Activated CD8-positive, alpha-beta memory T cell treated with anti-CD3 and anti-CD28 coated beads for 36 hours (primary cell): ENCODE measurements at regions not wholly inside any gene's neighbourhood (a gene's known extent, or its start where the extent isn't known, plus 50 kb on each side); places are given as distances from the start of the nearest gene placed in this dataset.

Experiments used
- CTCF ChIA-PET: fragments of 350-600 bp; sonication (Branson Sonifier 250); formaldehyde crosslinking; loops from one replicate; lab custom pipeline; 2021; ENCODE audit warnings: antibody characterized with exemption; lab: Charles Lee
- POLR2A ChIA-PET: fragments of 350-600 bp; sonication (Branson Sonifier 250); formaldehyde crosslinking; loops from one replicate; lab custom pipeline; 2021; ENCODE audit warnings: antibody characterized with exemption; lab: Charles Lee

DNA sequence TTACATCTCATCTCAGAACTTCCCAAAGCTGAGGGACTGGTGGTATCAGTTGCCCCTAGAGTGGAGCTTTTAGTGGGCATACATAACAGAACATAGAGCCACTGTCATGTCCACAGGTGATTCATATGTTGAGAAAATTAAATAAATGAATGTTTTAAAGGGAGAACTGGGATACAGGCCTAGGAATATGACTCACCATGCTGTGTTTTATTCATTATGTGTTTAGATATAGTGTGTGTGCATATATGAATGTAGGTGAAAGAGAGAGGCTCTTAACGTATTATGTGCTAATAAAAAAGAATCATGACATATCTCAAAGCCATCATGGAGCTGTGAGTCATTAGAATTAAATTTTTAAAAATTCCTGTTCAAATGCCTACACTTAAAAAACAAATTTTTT lies 332.2 kb upstream of the RSPO3 start:
- POLR2A ChIA-PET: no interaction called here
- CTCF ChIA-PET: no interaction called here

GRCh38 chr6:126787635-126788034 lies 330.8 kb upstream of the RSPO3 start:
- ChIA-PET POLR2A (no interaction called here), CTCF (no interaction called here)

GRCh38 chr6:126788861-126789365 lies 329.6 kb upstream of the RSPO3 start:
- CTCF ChIA-PET: no interaction called here
- POLR2A ChIA-PET: no interaction called here

GRCh38 chr6:126792340-126793085 lies 326.0 kb upstream of the RSPO3 start:
- ChIA-PET POLR2A (no interaction called here), CTCF (no interaction called here)

- ChIA-PET POLR2A (no interaction called here), CTCF (no interaction called here)
Observed at GRCh38 chr6:126795161-126795560, 323.3 kb upstream of the RSPO3 start.

DNA sequence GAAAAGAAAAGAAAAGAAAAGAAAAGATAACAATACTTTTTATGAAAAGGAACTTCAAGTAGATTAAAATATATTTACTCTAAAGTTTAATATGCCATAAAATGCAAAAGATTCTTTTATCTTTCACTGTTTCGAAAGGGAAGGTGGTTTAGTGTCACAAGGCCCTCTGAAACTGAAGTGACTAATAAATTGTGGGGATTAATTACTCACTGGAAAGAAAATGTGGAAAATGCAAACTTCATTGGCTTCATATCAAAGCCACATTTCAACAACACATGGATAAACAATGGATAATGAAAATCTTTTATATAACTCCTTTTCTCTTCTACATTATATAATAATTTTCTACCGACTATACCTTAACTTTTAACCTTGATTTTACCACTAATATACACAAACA lies 320.5 kb upstream of the RSPO3 start:
- CTCF ChIA-PET: no interaction called here
- POLR2A ChIA-PET: no interaction called here

GRCh38 chr6:126803769-126804168 lies 314.7 kb upstream of the RSPO3 start:
- CTCF ChIA-PET: no interaction called here
- POLR2A ChIA-PET: no interaction called here

DNA sequence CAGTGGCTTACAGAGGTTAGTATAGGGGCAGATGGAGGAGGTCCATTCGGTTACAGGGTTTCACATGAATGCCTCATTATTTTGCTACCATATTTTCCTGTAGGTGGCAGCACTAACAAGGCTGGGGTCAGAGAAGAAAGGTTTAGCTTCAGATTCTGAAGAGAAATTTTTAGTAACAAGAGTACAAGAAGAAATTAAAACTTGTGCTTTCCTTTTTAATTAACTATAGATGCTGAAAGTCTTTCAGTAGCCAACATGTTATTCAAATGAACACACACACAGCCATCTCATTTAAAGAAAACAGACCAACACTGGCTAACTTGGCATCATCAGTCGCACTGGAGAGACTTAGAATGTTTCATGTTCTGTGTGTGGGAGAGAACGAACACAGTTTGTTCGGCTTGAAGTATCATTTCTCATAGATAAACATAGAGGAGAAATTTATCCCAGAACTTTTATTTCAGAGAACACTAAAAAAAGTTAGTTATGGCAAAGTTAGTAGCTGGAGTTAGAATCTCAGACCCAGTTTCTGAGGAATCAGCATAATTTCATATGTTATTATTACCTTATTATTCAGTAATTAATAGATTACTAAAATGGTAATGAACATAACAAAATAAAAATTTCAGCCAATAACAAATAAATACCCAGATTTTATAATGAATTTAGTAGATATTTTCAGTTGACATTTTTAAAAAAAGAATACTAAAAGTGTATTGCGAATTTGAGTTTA lies 314.0 kb upstream of the RSPO3 start:
- POLR2A ChIA-PET: no interaction called here
- CTCF ChIA-PET: no interaction called here

- CTCF ChIA-PET: no interaction called here
- POLR2A ChIA-PET: no interaction called here
Observed at GRCh38 chr6:126805861-126806260, 312.6 kb upstream of the RSPO3 start.

DNA sequence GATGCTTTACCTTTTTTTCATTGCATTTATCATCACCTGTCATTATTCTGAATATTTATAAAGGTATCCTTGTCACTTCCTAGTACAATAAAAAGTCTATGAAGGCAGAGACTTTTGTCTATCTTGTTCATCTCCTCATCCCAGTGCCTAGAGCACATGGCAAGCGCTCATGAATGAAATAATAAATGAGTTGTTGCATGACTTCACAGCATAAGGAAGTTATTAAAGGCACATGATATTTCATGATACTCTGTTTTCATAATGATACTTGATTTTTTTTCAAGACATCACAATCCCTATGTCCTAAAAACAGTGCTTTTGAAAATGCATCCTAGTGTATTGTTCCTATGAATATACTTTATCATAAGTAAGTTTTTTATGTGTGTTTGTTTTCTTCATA lies 310.6 kb upstream of the RSPO3 start:
- POLR2A ChIA-PET: no interaction called here
- CTCF ChIA-PET: no interaction called here

DNA sequence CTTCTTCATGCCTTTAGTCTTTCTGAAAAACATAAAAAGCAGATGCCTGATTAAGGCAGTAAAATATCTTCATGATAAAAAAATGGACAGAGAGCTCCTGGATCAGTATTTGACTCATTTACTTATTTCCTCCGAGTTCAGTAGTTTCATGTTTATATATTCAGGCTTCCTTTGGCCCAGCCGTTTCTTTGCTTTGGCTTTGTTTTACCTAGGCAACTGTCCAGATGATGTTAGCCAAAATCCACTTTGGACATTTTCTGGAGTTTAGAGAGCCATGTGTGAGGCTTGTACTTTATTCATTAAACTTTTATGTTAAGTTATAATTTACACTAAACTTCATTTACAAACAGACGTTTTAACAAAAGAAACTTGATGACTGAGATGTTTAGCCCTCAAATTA lies 307.1 kb upstream of the RSPO3 start:
- ChIA-PET POLR2A (no interaction called here), CTCF (no interaction called here)

GRCh38 chr6:126812010-126812409 lies 306.5 kb upstream of the RSPO3 start:
- ChIA-PET POLR2A (no interaction called here), CTCF (no interaction called here)

- ChIA-PET CTCF (no interaction called here), POLR2A (no interaction called here)
Observed at GRCh38 chr6:126812651-126813050, 305.8 kb upstream of the RSPO3 start.

DNA sequence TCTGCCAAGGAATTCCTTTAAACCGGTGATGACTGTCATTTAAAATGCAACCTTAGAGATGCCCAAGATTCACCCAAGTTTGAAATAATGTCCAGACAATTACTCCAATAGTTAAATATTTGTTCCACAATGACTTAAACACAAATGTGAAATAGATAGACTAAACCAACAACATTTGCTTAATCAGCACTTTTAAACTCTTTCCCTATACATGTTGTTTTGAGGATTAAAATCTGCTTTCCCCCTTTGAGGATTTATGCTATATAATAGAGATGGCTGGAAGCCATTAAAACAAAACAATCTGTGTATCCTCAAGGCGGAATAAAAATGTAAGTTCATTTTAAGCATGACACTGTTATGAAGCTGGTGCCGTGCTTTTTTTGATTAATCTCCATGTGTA lies 297.8 kb upstream of the RSPO3 start:
- CTCF ChIA-PET: no interaction called here
- POLR2A ChIA-PET: no interaction called here

DNA sequence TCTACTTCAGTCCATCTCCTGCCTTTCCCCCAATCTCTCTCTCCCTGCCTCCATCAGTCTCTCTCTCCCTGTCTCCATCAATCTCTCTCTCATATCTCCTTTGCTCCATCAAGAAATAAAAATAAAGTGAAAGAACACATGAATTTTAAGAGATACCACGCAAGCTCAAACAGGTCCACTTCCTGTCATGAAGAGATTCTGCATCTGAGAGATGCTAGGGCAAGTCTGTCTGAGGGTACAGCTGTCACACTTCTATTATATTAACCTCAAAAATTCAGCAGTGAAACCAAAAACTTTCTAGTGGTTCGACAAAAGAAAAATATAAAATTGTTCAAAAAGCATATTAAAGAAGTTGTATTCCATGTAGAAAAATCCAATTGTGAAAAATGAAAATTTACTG lies 296.8 kb upstream of the RSPO3 start:
- POLR2A ChIA-PET: no interaction called here
- CTCF ChIA-PET: no interaction called here

- ChIA-PET POLR2A (no interaction called here), CTCF (no interaction called here)
Observed at GRCh38 chr6:126824226-126824625, 294.2 kb upstream of the RSPO3 start.

DNA sequence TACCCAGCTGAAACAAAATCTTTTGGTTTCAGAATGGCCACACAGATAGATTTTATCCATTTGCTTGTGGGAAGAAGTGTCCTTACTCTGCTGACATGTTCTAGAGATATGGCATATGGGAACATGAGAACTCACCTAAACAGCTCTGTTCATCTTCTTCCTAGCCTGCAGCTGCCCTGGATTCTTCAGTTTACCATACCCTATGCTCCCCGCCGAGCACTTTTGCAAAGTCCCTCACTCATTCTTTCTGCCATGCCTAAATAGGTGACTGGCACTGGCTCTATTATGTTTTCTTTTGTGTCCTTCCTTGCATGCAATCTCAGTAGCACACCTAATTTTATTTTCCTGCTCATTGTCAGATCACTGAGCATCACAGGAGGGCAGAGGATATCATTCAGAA lies 293.7 kb upstream of the RSPO3 start:
- ChIA-PET CTCF (no interaction called here), POLR2A (no interaction called here)

DNA sequence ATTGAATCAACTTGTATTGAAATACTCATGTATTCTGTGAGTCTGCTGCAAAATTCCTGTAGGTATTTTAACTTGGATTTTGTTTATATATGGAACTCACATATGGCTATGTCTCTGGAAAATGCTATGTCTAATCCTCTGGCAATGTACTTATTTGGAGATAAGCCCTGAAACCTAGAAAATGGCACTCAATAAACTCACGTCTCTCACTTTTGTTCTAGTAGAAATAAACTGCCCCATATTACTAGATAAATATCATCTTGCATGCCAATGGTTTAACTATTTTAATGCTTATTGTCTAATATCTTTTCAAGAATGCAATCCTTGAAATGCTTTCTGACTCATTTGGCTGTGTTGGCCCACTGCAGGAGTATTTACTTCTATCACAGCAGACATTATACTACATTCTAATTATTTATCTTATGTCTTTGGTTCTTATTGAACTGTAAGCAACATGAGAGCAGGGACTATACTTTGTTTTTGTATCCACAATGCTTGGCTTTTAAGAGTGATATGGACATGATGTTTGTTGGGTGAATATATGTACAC lies 292.2 kb upstream of the RSPO3 start:
- CTCF ChIA-PET: no interaction called here
- POLR2A ChIA-PET: no interaction called here

DNA sequence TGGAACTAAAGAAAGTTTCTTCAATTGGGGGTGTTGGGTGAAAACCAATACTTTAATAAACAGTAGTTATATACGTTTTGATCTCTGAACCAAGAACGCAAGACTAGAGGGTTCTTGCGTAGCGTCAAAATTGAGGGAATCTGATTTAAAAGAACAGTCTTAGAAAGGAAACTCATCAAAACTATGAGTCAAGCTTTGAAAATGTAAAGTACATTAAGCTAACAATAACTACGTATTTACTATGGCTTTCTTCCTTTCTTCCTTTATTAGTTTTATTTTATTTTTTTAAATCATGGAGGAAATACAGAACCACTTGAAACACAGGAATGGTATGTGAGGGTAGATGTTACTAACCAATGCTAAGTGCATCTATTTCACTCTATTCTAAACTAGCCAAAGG lies 287.0 kb upstream of the RSPO3 start:
- POLR2A ChIA-PET: no interaction called here

DNA sequence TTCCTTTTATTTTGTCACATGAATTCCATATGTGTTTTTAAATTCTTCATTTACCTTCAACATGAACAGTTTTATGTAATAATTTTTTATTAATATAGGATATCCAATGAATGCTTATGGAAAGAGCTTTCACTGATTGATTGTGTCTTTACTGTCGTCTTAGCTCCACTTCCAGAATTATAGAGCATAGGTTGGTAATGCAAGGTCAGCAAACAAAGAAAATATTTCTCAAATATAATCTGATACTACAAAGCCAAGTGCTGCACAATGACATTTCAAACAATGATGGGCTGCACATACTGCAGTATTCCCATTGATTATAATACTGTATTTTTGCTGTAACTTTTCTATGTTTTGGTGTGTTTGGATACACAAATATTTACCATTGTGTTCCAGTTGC lies 275.7 kb upstream of the RSPO3 start:
- ChIA-PET CTCF (no interaction called here), POLR2A (no interaction called here)

More for the DNA sequence above, 287.0 kb upstream of the RSPO3 start:
- CTCF ChIA-PET: no interaction called here

DNA sequence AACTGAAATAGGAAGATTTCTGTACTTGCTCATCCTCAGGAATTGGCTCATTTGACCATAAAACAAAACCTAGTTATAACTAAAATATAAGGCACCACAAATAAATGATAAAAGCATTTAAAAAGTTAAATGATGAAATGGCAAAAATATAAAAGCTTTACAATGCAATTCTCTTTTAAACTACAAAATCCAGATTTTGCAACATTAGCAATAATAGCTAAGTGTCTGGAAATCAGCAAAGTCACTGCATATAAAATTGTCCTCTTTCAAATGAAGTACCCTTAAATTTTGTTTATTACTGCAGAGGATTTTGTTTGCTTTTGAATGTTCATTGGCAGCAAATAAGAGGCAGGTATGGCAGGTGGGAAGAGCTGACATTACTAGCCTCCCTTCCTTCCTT lies 270.4 kb upstream of the RSPO3 start:
- POLR2A ChIA-PET: no interaction called here
- CTCF ChIA-PET: no interaction called here
